ENCODE measurements at regions not wholly inside any gene's neighbourhood (a gene's known extent, or its start where the extent isn't known, plus 50 kb on each side); places are given as distances from the start of the nearest gene placed in this dataset.

DNA sequence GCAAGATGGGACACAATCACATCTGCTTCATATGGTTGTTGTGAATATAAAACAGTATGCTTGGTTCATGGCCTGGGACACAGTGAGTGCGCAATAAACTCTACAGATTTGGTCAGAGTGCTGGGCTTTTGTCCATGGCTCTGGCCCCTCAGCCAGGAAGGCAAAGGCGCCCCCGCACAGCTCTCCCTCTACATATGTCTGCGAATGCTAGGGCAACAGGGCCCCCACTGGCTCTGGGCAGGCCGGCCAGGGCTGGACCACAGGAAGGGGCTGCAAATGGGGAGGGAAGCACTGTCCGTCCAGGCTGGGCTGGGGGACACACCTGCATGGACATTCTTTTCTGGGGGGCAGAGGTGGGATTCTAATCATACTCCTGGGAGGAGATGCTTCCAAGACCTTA, 151.8 kb upstream of the MLN start:
- no peaks in the 10 kb centered on the region for H3K9me3 ChIP-seq
- CTCF ChIA-PET, result no interaction called here
- no peak overlapping the region for H3K4me2 ChIP-seq
- no peak overlapping the region for H3K27ac ChIP-seq
- no peaks in the 10 kb centered on the region for H3K4me1 ChIP-seq
- no peak overlapping the region for H3K4me3 ChIP-seq
- POLR2A ChIA-PET, result no interaction called here
- DNase-seq (ENCODE audit: low read depth in 1 of 2, low spot score in 1 of 2) (no peak), ATAC-seq (no peak), FAIRE-seq (no peak)
- WGBS (ENCODE audit: missing lambda C conversion rate), result 63% methylated on average over 4 of the region's 6 CpGs
- TF ChIP-seq TFCP2L1 (CRISPR knock-in tag; IDR thresholded peaks at IDR 0.05) (no peak), CEBPB (IDR thresholded peaks at IDR 0.05) (no peak), RARB (CRISPR knock-in tag; IDR thresholded peaks at IDR 0.05) (no peak)

DNA sequence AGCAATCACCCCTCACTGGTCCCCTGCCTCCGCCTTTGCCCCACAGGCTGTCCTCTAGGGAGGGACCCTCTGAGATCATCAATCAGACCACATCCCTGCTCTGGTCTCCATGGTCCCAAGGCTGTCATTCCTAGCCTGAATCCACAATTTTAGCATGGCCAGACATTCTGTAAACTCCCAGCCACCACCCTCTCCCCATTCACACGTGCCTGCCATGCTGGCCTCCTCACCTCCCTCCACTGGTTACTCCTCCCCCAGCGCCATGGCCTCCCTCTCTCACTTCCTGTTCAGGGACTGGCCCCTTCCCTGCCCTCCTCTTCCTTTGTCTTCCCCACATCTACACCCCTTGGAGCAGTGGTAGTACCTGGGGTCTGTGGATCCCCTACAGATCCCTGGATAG, 150.7 kb upstream of the MLN start:
- Histone ChIP-seq H3K4me3 (no peak overlapping the region), H3K4me2 (no peak overlapping the region), H3K27ac (no peak overlapping the region), H3K4me1 (no peaks in the 10 kb centered on the region), H3K9me3 (no peaks in the 10 kb centered on the region)
- no peak; a peak in 1 of 6 replicates for ATAC-seq
- DNase-seq (ENCODE audit: low read depth in 1 of 2, low spot score in 1 of 2), result no peak
- ChIA-PET CTCF (no interaction called here), POLR2A (no interaction called here)
- 44% methylated on average over 3 of the region's 3 CpGs for whole genome bisulfite sequencing (ENCODE audit: missing lambda C conversion rate)
- TF ChIP-seq HEYL (CRISPR knock-in tag; IDR thresholded peaks at IDR 0.05), result no peak
- TF ChIP-seq CBX2 (IDR thresholded peaks at IDR 0.05; ENCODE audit: borderline replicate concordance, low read depth), result no peak
- TF ChIP-seq TP53 (CRISPR knock-in tag; IDR thresholded peaks at IDR 0.05), result no peak
- no peak for TF ChIP-seq EHMT2 (IDR thresholded peaks at IDR 0.05; ENCODE audit: low read depth)
- TF ChIP-seq EP300 (IDR thresholded peaks at IDR 0.05), result no peak
- TF ChIP-seq NPAS2 (CRISPR knock-in tag; IDR thresholded peaks at IDR 0.05; ENCODE audit: borderline replicate concordance), result no peak
- TF ChIP-seq POLR2A (IDR thresholded peaks at IDR 0.05; ENCODE audit: low read length), result no peak
- no peak for TF ChIP-seq SREBF2 (IDR thresholded peaks at IDR 0.05)
- no peak for FAIRE-seq

DNA sequence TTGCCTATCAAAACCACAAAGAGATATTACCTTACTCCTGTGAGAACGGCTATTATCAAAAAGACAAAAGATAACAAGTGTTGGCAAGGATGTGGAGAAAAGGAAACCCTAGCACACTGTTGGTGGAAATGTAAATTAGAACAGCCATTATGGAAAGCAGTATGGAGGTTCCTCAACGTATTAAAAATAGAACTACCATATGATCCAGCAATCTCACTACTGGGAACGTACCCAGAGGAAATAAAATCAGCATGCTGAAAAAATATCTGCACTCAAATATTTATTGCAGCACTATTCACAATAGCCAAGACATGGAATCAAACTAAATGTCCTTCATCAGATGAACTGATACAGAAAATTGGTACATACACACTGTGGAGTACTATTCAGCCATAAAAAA, 149.4 kb upstream of the MLN start:
- H3K4me3 ChIP-seq, result no peak overlapping the region
- ChIA-PET POLR2A (no interaction called here), CTCF (no interaction called here)
- H3K9me3 ChIP-seq, result no peaks in the 10 kb centered on the region
- TF ChIP-seq ZC3H11A (IDR thresholded peaks at IDR 0.05) (no peak), NFE2L2 (conservative IDR thresholded peaks at IDR 0.05; ENCODE audit: low read length) (no peak), CBX2 (IDR thresholded peaks at IDR 0.05; ENCODE audit: borderline replicate concordance, low read depth) (no peak), ZFP36 (IDR thresholded peaks at IDR 0.05; ENCODE audit: borderline replicate concordance, partially characterized antibody) (no peak)
- TF ChIP-seq, protein P1, sequence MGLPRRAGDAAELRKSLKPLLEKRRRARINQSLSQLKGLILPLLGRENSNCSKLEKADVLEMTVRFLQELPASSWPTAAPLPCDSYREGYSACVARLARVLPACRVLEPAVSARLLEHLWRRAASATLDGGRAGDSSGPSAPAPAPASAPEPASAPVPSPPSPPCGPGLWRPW (IDR thresholded peaks at IDR 0.05), result no peak
- H3K4me2 ChIP-seq, result no peak overlapping the region
- H3K4me1 ChIP-seq, result no peaks in the 10 kb centered on the region
- no peak for FAIRE-seq
- no peak for DNase-seq (ENCODE audit: low read depth in 1 of 2, low spot score in 1 of 2)
- ATAC-seq, result no peak
- 57% methylated on average over 3 of the region's 3 CpGs for WGBS (ENCODE audit: missing lambda C conversion rate)
- no peak overlapping the region for H3K27ac ChIP-seq

DNA sequence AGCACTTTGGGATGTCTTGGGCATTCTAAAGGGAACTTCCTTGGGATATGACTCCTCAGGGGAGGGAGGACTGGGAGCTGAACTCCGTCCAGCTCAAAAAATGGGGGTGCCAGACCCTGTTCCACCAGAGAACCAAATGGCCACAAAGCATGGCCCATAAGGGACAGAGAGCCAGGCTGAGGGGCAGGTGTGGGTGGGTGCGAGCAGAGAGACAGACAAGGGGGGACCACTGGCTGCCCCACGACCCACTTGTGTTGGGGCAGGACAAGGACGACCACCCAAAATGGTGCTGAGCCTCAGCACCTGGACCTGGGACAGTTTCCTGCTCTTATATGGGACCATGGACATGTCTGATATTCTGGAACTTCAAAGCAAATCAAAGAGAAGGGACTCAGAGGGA, 148.2 kb upstream of the MLN start:
- H3K4me1 ChIP-seq, result no peaks in the 10 kb centered on the region
- H3K4me2 ChIP-seq, result no peak overlapping the region
- ChIA-PET CTCF (no interaction called here), POLR2A (no interaction called here)
- no peak for TF ChIP-seq CHD4 (IDR thresholded peaks at IDR 0.05; ENCODE audit: borderline replicate concordance)
- TF ChIP-seq, protein P2, sequence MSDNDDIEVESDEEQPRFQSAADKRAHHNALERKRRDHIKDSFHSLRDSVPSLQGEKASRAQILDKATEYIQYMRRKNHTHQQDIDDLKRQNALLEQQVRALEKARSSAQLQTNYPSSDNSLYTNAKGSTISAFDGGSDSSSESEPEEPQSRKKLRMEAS (IDR thresholded peaks at IDR 0.05), result no peak
- no peak for TF ChIP-seq GATA3 (IDR thresholded peaks at IDR 0.05; ENCODE audit: borderline replicate concordance)
- no peak for TF ChIP-seq KDM1A (IDR thresholded peaks at IDR 0.05; ENCODE audit: low read depth)
- no peak for TF ChIP-seq SMC3 (IDR thresholded peaks at IDR 0.05)
- TF ChIP-seq POLR2A (IDR thresholded peaks at IDR 0.05; ENCODE audit: low read length), result no peak
- TF ChIP-seq, protein P1 (IDR thresholded peaks at IDR 0.05), result no peak
- no peak for TF ChIP-seq EHMT2 (IDR thresholded peaks at IDR 0.05; ENCODE audit: low read depth)
- TF ChIP-seq RARB (CRISPR knock-in tag; IDR thresholded peaks at IDR 0.05), result no peak
- TF ChIP-seq, protein P3, sequence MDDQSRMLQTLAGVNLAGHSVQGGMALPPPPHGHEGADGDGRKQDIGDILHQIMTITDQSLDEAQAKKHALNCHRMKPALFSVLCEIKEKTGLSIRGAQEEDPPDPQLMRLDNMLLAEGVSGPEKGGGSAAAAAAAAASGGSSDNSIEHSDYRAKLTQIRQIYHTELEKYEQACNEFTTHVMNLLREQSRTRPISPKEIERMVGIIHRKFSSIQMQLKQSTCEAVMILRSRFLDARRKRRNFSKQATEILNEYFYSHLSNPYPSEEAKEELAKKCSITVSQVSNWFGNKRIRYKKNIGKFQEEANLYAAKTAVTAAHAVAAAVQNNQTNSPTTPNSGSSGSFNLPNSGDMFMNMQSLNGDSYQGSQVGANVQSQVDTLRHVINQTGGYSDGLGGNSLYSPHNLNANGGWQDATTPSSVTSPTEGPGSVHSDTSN (IDR thresholded peaks at IDR 0.05), result no peak
- no peak for TF ChIP-seq HOXA7 (CRISPR knock-in tag; IDR thresholded peaks at IDR 0.05)
- TF ChIP-seq CBX8 (IDR thresholded peaks at IDR 0.05), result no peak
- TF ChIP-seq TP53 (CRISPR knock-in tag; IDR thresholded peaks at IDR 0.05), result no peak
- no peak for TF ChIP-seq FOXS1 (CRISPR knock-in tag; IDR thresholded peaks at IDR 0.05)
- TF ChIP-seq, protein P4, sequence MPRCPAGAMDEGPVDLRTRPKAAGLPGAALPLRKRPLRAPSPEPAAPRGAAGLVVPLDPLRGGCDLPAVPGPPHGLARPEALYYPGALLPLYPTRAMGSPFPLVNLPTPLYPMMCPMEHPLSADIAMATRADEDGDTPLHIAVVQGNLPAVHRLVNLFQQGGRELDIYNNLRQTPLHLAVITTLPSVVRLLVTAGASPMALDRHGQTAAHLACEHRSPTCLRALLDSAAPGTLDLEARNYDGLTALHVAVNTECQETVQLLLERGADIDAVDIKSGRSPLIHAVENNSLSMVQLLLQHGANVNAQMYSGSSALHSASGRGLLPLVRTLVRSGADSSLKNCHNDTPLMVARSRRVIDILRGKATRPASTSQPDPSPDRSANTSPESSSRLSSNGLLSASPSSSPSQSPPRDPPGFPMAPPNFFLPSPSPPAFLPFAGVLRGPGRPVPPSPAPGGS (IDR thresholded peaks at IDR 0.05), result no peak
- TF ChIP-seq ZC3H11A (IDR thresholded peaks at IDR 0.05), result no peak
- no peak for TF ChIP-seq PHF8 (IDR thresholded peaks at IDR 0.05; ENCODE audit: borderline replicate concordance, low read depth)
- ATAC-seq (no peak), DNase-seq (ENCODE audit: low read depth in 1 of 2, low spot score in 1 of 2) (no peak), FAIRE-seq (no peak)
- WGBS (ENCODE audit: missing lambda C conversion rate), result 56% methylated on average over 3 of the region's 4 CpGs
- H3K9me3 ChIP-seq, result no peaks in the 10 kb centered on the region
- no peak overlapping the region for H3K27ac ChIP-seq
- no peak overlapping the region for H3K4me3 ChIP-seq

Data from A549 (cell line).